Lower lobe of right lung (tissue), 2 donors: ENCODE measurements at regions not wholly inside any gene's neighbourhood (a gene's known extent, or its start where the extent isn't known, plus 50 kb on each side); places are given as distances from the start of the nearest gene placed in this dataset.

ENCODE experiments used
- ATAC-seq, 2 donors: fragments of 200-7000 bp; cut with Tn5 transposase; one replicate each; pipeline ENCODE4 v1.9.1; 2020 to 2022; ENCODE audit warnings: mild to moderate bottlenecking in 2 of 2, moderate library complexity in 2 of 2
- DNase-seq: peaks from one replicate; pipeline ENCODE4 v3.0.0-alpha.2; 2020
- H3K27ac ChIP-seq: fragments of 200-600 bp; one replicate; pipeline ENCODE4 v1.8.0; 2022
- H3K27me3 ChIP-seq: fragments of 200-600 bp; one replicate; pipeline ENCODE4 v1.8.0; 2022; ENCODE audit warnings: low read depth
- H3K36me3 ChIP-seq: fragments of 200-600 bp; one replicate; pipeline ENCODE4 v1.8.0; 2022; ENCODE audit warnings: mild to moderate bottlenecking
- H3K4me1 ChIP-seq: fragments of 200-600 bp; one replicate; pipeline ENCODE4 v1.8.0; 2022
- H3K4me3 ChIP-seq: fragments of 200-600 bp; one replicate; pipeline ENCODE4 v1.8.0; 2022; ENCODE audit warnings: mild to moderate bottlenecking
- H3K9me3 ChIP-seq: fragments of 200-600 bp; one replicate; pipeline ENCODE4 v1.8.0; 2022
- CTCF ChIP-seq: fragments of 200-600 bp; IDR thresholded peaks from one replicate; pipeline ENCODE4 v1.8.0; 2022; ENCODE audit warnings: antibody characterized with exemption, mild to moderate bottlenecking
- intact Hi-C: fragments of 100-400 bp; cut with DNase I; formaldehyde crosslinking; loops from one replicate; pipeline ENCODE4 v1.11.0; 2022
- donor health status: DM: no; HTN: yes; CAD: no; lungs with severe emphysema.

- DNase-seq (no peak), ATAC-seq (peak in 1 of 2 donors; percentile 15)
- Histone ChIP-seq H3K4me1 (peaks cover 53% of the 10 kb centered on the region), H3K4me3 (peak overlapping the region; percentile 37), H3K9me3 (no peaks in the 10 kb centered on the region), H3K36me3 (no peaks in the 10 kb centered on the region), H3K27me3 (no peaks in the 10 kb centered on the region), H3K27ac (peak overlapping the region; percentile 73)
- no peak for TF ChIP-seq CTCF
- intact Hi-C loops: no loop called here
Measured at GRCh38 chr20:50277460-50278376, 87.1 kb downstream of the CEBPB start.

- ATAC-seq: no peak
- TF ChIP-seq CTCF: no peak
- Histone ChIP-seq H3K4me3 (peak overlapping the region; percentile 37), H3K36me3 (no peaks in the 10 kb centered on the region), H3K27ac (peak overlapping the region; percentile 73), H3K4me1 (peaks cover 54% of the 10 kb centered on the region), H3K27me3 (no peaks in the 10 kb centered on the region), H3K9me3 (no peaks in the 10 kb centered on the region)
- no peak for DNase-seq
- intact Hi-C loops: no loop called here
Measured at GRCh38 chr20:50278377-50278683, 87.7 kb downstream of the CEBPB start.

- Histone ChIP-seq H3K36me3 (no peaks in the 10 kb centered on the region), H3K9me3 (no peaks in the 10 kb centered on the region), H3K27me3 (no peaks in the 10 kb centered on the region), H3K27ac (peak overlapping the region; percentile 73), H3K4me3 (peak overlapping the region; percentile 37), H3K4me1 (peaks cover 54% of the 10 kb centered on the region)
- intact Hi-C loops: no loop called here
- ATAC-seq (peak; percentile 67 to 81), DNase-seq (peak; percentile 91)
- peak; percentile 42 for TF ChIP-seq CTCF
Measured at GRCh38 chr20:50278684-50279531, 88.3 kb downstream of the CEBPB start.

GRCh38 chr20:50279988-50280850 lies 89.6 kb downstream of the CEBPB start:
- no peak overlapping the region for H3K4me3 ChIP-seq
- no peak for TF ChIP-seq CTCF
- no peak overlapping the region for H3K27ac ChIP-seq
- no peak for ATAC-seq
- H3K27me3 ChIP-seq: no peaks in the 10 kb centered on the region
- no peak for DNase-seq
- H3K36me3 ChIP-seq: no peaks in the 10 kb centered on the region
- H3K4me1 ChIP-seq: peaks cover 60% of the 10 kb centered on the region
- intact Hi-C loops: no loop called here
- H3K9me3 ChIP-seq: no peaks in the 10 kb centered on the region
